ENCODE measurements at regions not wholly inside any gene's neighbourhood (a gene's known extent, or its start where the extent isn't known, plus 50 kb on each side); places are given as distances from the start of the nearest gene placed in this dataset.

GRCh38 chr2:14220101-14220500 lies 412.4 kb upstream of the LRATD1 start:
- TF ChIP-seq, protein P1, sequence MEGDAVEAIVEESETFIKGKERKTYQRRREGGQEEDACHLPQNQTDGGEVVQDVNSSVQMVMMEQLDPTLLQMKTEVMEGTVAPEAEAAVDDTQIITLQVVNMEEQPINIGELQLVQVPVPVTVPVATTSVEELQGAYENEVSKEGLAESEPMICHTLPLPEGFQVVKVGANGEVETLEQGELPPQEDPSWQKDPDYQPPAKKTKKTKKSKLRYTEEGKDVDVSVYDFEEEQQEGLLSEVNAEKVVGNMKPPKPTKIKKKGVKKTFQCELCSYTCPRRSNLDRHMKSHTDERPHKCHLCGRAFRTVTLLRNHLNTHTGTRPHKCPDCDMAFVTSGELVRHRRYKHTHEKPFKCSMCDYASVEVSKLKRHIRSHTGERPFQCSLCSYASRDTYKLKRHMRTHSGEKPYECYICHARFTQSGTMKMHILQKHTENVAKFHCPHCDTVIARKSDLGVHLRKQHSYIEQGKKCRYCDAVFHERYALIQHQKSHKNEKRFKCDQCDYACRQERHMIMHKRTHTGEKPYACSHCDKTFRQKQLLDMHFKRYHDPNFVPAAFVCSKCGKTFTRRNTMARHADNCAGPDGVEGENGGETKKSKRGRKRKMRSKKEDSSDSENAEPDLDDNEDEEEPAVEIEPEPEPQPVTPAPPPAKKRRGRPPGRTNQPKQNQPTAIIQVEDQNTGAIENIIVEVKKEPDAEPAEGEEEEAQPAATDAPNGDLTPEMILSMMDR (IDR thresholded peaks at IDR 0.05; ENCODE audit: low read depth, low read length) = no peak
- no peaks in the 10 kb centered on the region for H3K36me3 ChIP-seq
- DNase-seq = no peak
- H3K27ac ChIP-seq = no peak overlapping the region
- no peaks in the 10 kb centered on the region for H3K27me3 ChIP-seq (ENCODE audit: insufficient read depth, low read depth, severe bottlenecking)
- H3K4me3 ChIP-seq (ENCODE audit: low read depth, low read length) = no peak overlapping the region
- no peaks in the 10 kb centered on the region for H3K9me3 ChIP-seq (ENCODE audit: severe bottlenecking)

DNA sequence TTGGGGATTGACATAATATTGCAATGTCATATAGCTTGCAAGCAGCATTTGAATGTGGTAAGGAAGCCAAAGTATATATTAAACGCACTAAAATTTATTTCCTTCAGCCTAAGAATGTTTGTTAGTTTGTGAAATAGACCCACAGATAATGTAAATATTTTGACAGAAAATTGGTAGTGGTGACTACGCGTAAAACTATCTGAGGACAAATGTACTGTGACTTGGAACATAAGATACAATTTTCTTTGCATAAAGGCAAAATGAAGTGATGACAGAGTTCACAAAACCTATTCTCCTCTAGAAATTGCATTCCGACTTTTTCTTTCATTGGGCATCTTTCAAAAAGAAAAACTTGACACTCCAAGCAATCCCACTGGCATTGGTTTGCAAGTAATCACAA lies 411.1 kb upstream of the LRATD1 start:
- H3K27ac ChIP-seq = no peak overlapping the region
- DNase-seq = no peak
- H3K27me3 ChIP-seq (ENCODE audit: insufficient read depth, low read depth, severe bottlenecking) = no peaks in the 10 kb centered on the region
- H3K36me3 ChIP-seq = no peaks in the 10 kb centered on the region
- TF ChIP-seq, protein P1 (IDR thresholded peaks at IDR 0.05; ENCODE audit: low read depth, low read length) = no peak
- no peaks in the 10 kb centered on the region for H3K9me3 ChIP-seq (ENCODE audit: severe bottlenecking)
- no peak overlapping the region for H3K4me3 ChIP-seq (ENCODE audit: low read depth, low read length)

- DNase-seq = no peak
- Histone ChIP-seq H3K4me3 (ENCODE audit: low read depth, low read length) (no peak overlapping the region), H3K9me3 (ENCODE audit: severe bottlenecking) (no peaks in the 10 kb centered on the region), H3K27me3 (ENCODE audit: insufficient read depth, low read depth, severe bottlenecking) (no peaks in the 10 kb centered on the region), H3K36me3 (no peaks in the 10 kb centered on the region), H3K27ac (no peak overlapping the region)
- TF ChIP-seq, protein P1 (IDR thresholded peaks at IDR 0.05; ENCODE audit: low read depth, low read length) = no peak
Measured at GRCh38 chr2:14223576-14223975, 408.9 kb upstream of the LRATD1 start.

DNA sequence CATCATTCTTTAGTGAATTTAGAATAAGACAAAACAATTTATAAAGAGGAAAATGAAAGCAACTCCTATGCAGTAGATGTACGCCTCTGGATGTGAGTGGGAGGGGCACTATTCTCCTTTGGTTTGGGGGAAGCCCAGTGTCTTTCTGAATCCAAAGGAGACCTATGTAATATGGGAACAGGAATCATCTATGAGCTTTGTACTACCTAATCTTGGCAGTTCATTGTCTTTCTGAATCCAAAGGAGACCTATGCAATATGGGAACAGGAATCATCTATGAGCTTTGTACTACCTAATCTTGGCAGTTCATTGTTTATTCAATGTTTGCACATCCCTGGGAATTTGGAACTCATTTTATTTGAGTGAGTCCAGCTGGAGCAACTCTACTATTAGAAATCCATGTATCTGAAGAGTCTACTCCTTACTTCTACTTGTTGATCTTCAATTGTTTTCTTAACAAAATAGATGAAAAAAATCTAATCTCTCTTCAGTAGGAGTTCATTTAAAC lies 401.1 kb upstream of the LRATD1 start:
- Histone ChIP-seq H3K27me3 (ENCODE audit: insufficient read depth, low read depth, severe bottlenecking) (no peaks in the 10 kb centered on the region), H3K4me3 (ENCODE audit: low read depth, low read length) (no peak overlapping the region), H3K36me3 (no peaks in the 10 kb centered on the region), H3K9me3 (ENCODE audit: severe bottlenecking) (no peaks in the 10 kb centered on the region), H3K27ac (no peak overlapping the region)
- TF ChIP-seq, protein P1 (IDR thresholded peaks at IDR 0.05; ENCODE audit: low read depth, low read length) = no peak
- no peak for DNase-seq

- Histone ChIP-seq H3K27ac (no peak overlapping the region), H3K4me3 (ENCODE audit: low read depth, low read length) (no peak overlapping the region), H3K9me3 (ENCODE audit: severe bottlenecking) (no peaks in the 10 kb centered on the region), H3K36me3 (no peaks in the 10 kb centered on the region), H3K27me3 (ENCODE audit: insufficient read depth, low read depth, severe bottlenecking) (no peaks in the 10 kb centered on the region)
- no peak for DNase-seq
- TF ChIP-seq, protein P1 (IDR thresholded peaks at IDR 0.05; ENCODE audit: low read depth, low read length) = no peak
Measured at GRCh38 chr2:14232217-14232616, 400.3 kb upstream of the LRATD1 start.

GRCh38 chr2:14234911-14235310 lies 397.6 kb upstream of the LRATD1 start:
- H3K4me3 ChIP-seq (ENCODE audit: low read depth, low read length) = no peak overlapping the region
- H3K27me3 ChIP-seq (ENCODE audit: insufficient read depth, low read depth, severe bottlenecking) = no peaks in the 10 kb centered on the region
- no peaks in the 10 kb centered on the region for H3K9me3 ChIP-seq (ENCODE audit: severe bottlenecking)
- H3K36me3 ChIP-seq = no peaks in the 10 kb centered on the region
- DNase-seq = no peak
- TF ChIP-seq, protein P1 (IDR thresholded peaks at IDR 0.05; ENCODE audit: low read depth, low read length) = no peak
- H3K27ac ChIP-seq = no peak overlapping the region
